AG04450 (cell line): ENCODE measurements at regions not wholly inside any gene's neighbourhood (a gene's known extent, or its start where the extent isn't known, plus 50 kb on each side); places are given as distances from the start of the nearest gene placed in this dataset.

Source experiments
- CTCF ChIA-PET: fragments of 300-600, 350-600 bp; formaldehyde crosslinking; extraction: SDS; loops from one replicate; lab custom pipeline; 2022; ENCODE audit warnings: antibody characterized with exemption, inconsistent platforms; lab: Charles Lee
- POLR2A ChIA-PET: fragments of 350-600 bp; formaldehyde crosslinking; extraction: SDS; loops from one replicate; lab custom pipeline; 2021; ENCODE audit warnings: antibody characterized with exemption, inconsistent platforms; lab: Yijun Ruan, JAX
- DNase-seq: peaks from one replicate; pipeline ENCODE4 v3.0.0-alpha.2; 2011; ENCODE audit warnings: low read depth, low spot score
- H3K27ac ChIP-seq: one replicate; pipeline ENCODE4 v1.5.1; 2012; ENCODE audit warnings: low read depth, low read length, control low read depth
- H3K27me3 ChIP-seq: one replicate; pipeline ENCODE4 v1.6.0; 2012; ENCODE audit warnings: low read length; ENCODE audit not compliant: control insufficient read depth, insufficient read depth
- H3K4me3 ChIP-seq: 2 replicates; pipeline ENCODE4 v1.5.1; 2011; ENCODE audit warnings: mild to moderate bottlenecking, low read depth, low read length, control low read depth
- H3K9me3 ChIP-seq: 2 replicates; pipeline ENCODE4 v1.5.1; 2012; ENCODE audit warnings: low read length; ENCODE audit not compliant: control insufficient read depth, insufficient read depth
- CTCF ChIP-seq: IDR thresholded peaks from 2 replicates; pipeline ENCODE4 v1.5.1; 2011; ENCODE audit warnings: low read depth, low read length, control low read depth, inconsistent platforms

GRCh38 chr10:33609546-33609945 lies 275.1 kb upstream of the NRP1 start:
- no peak for TF ChIP-seq CTCF
- no peak overlapping the region for H3K27ac ChIP-seq
- no peak for DNase-seq
- no peaks in the 10 kb centered on the region for H3K27me3 ChIP-seq
- ChIA-PET POLR2A (no interaction called here), CTCF (no interaction called here)
- no peak overlapping the region for H3K4me3 ChIP-seq
- peaks cover 2% of the 10 kb centered on the region; the same call in 1 of the 2 replicates for H3K9me3 ChIP-seq

- ChIA-PET POLR2A (no interaction called here), CTCF (no interaction called here)
- H3K9me3 ChIP-seq = peaks cover 5% of the 10 kb centered on the region; the same call in 1 of the 2 replicates
- H3K27ac ChIP-seq = no peak overlapping the region
- no peak overlapping the region for H3K4me3 ChIP-seq
- DNase-seq = no peak
- no peaks in the 10 kb centered on the region for H3K27me3 ChIP-seq
- no peak for TF ChIP-seq CTCF
Observed at GRCh38 chr10:33602278-33602677, 267.8 kb upstream of the NRP1 start.

GRCh38 chr10:33600381-33600780 lies 265.9 kb upstream of the NRP1 start:
- Histone ChIP-seq H3K27me3 (no peaks in the 10 kb centered on the region), H3K9me3 (peaks cover 5% of the 10 kb centered on the region; the same call in 1 of the 2 replicates), H3K4me3 (no peak overlapping the region), H3K27ac (no peak overlapping the region)
- no peak for DNase-seq
- ChIA-PET POLR2A (no interaction called here), CTCF (no interaction called here)
- no peak for TF ChIP-seq CTCF

- peaks cover 5% of the 10 kb centered on the region; the same call in 1 of the 2 replicates for H3K9me3 ChIP-seq
- POLR2A ChIA-PET = no interaction called here
- no peak overlapping the region for H3K4me3 ChIP-seq
- H3K27ac ChIP-seq = no peak overlapping the region
- no peak for DNase-seq
- CTCF ChIA-PET = no interaction called here
- no peaks in the 10 kb centered on the region for H3K27me3 ChIP-seq
- TF ChIP-seq CTCF = no peak
Observed at GRCh38 chr10:33596422-33596821, 262.0 kb upstream of the NRP1 start.

GRCh38 chr10:33594475-33594874 lies 260.0 kb upstream of the NRP1 start:
- ChIA-PET CTCF (no interaction called here), POLR2A (no interaction called here)
- no peak for DNase-seq
- Histone ChIP-seq H3K4me3 (no peak overlapping the region), H3K27ac (no peak overlapping the region), H3K9me3 (peaks cover 5% of the 10 kb centered on the region; the same call in 1 of the 2 replicates), H3K27me3 (no peaks in the 10 kb centered on the region)
- TF ChIP-seq CTCF = no peak
